HG03108 (cell line): ENCODE measurements at regions not wholly inside any gene's neighbourhood (a gene's known extent, or its start where the extent isn't known, plus 50 kb on each side); places are given as distances from the start of the nearest gene placed in this dataset.
"Not testable (repeated sequence)": the region's sequence is repeated elsewhere in the genome, so short reads cannot be mapped to it uniquely, and the experiment has no call there.

Source experiments
- ATAC-seq: cut with Tn5 transposase; IDR thresholded peaks from one replicate; pipeline ENCODE4 v1.9.1; 2021; ENCODE audit warnings: moderate library complexity; ENCODE audit not compliant: unreplicated experiment

GRCh38 chr2:87691899-87692592, 55.8 kb upstream of the PLGLB2 start:
- ATAC-seq: not testable (repeated sequence)

DNA sequence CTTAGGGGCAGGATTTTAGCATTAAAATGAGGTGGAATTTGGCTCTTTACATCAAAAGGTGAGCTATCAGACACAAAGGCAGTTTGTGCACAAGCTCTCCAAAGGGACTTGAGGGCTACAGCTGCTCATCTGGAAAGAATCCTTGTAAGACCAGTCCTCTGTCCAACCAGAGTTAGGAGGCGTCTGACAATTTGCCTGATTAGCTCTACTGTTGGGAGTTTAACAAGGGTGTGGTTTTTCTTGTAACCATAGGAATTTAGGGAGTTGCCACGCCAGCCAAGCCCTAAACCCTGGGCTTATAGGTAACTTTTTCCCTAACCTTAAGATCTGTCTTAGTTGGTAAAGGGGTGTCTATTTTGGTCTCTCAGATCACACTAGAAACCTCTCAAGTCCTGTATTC, 55.0 kb upstream of the PLGLB2 start:
- ATAC-seq: not testable (repeated sequence)

- not testable (repeated sequence) for ATAC-seq
Measured at GRCh38 chr2:87693882-87694281, 54.0 kb upstream of the PLGLB2 start.

GRCh38 chr2:87695596-87696323, 52.1 kb upstream of the PLGLB2 start:
- ATAC-seq: not testable (repeated sequence)
